Renal cortex interstitium (tissue), 11 donors: ENCODE measurements at regions not wholly inside any gene's neighbourhood (a gene's known extent, or its start where the extent isn't known, plus 50 kb on each side); places are given as distances from the start of the nearest gene placed in this dataset.
A peak's percentile ranks its signal among the peaks of the same experiment; 100 is the strongest.

Experiments used
- DNase-seq, 11 donors: peaks; one replicate each; pipeline ENCODE4 v3.0.0-alpha.2; 2013; ENCODE audit warnings: low read depth in 9 of 11, low spot score in 4 of 11; ENCODE audit errors: extremely low read depth in 1 of 11

- no peak for DNase-seq
These were observed 53.6 kb upstream of the EPCAM start for GRCh38 chr2:47315475-47315874.

DNA sequence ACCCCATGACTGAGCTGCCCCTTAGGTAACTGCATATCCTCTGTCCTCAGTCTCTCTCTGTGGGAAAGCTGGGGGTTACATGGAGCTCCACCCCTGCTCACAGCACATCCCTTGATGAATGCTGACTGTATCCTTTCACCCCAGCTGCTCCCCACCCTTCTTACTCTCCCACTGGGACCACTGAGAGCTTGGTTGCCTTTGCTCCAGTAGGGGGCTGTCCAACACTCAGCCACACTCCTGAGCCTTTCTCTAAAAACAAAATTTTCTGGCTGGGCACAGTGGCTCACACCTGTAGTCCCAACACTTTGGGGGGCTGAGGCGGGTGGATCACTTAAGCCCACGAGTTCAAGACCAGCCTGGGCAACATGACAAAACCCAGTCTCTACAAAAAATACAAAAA lies 55.4 kb upstream of the EPCAM start:
- no peak for DNase-seq

- DNase-seq, result no peak
These were observed 55.9 kb upstream of the EPCAM start for GRCh38 chr2:47313141-47313691.

DNA sequence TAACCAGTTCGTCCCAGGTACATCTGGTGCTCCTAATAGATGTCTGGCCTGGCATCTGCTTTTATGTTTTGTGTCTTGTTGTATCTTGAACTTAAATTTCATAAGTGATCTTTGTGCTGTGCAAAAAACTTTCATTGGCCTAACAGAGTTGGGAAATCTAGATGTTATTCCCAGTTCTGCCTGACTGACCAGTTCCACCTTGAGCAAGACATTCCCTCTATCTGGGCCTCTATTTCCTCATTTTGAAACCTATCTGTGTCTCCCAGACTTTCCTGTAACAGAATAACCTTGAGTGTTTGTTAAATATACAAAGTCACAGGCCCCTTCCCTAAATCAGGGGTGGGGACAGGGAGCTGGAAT lies 56.6 kb upstream of the EPCAM start:
- no peak for DNase-seq

DNA sequence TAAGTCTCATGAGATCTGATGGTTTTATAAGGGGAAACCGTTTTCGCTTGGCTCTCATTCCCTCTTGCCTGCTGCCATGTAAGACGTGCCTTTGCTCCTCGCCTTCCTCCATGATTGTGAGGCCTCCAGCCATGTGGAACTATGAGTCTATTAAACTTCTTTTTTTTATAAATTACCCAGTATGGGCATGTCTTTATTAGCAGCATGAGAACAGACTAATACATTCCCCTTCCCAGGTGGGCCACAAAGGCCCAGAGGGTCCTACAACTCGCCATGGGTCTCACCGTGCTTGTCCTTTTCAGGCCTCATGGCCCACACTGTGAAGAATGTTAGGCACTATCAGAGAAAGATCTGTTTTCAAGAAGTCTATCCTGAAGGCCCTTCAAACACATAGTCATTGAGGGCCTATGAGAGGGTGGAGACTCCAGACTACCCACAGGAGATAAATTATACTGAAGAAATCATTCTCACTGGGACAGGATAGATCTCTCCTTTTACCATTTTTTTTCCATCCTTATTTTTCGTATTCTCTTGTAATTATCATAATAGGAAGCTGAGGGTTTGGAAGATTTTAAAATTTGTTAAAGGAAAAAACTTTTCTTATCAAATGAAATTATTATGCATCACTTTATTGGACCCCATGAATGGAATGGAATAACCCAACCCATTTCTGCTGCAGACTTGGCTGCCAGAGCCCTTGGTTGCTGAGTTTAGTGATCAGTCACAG lies 57.2 kb upstream of the EPCAM start:
- DNase-seq, result no peak

- DNase-seq, result no peak
These were observed 58.1 kb upstream of the EPCAM start for GRCh38 chr2:47310801-47311560.

DNA sequence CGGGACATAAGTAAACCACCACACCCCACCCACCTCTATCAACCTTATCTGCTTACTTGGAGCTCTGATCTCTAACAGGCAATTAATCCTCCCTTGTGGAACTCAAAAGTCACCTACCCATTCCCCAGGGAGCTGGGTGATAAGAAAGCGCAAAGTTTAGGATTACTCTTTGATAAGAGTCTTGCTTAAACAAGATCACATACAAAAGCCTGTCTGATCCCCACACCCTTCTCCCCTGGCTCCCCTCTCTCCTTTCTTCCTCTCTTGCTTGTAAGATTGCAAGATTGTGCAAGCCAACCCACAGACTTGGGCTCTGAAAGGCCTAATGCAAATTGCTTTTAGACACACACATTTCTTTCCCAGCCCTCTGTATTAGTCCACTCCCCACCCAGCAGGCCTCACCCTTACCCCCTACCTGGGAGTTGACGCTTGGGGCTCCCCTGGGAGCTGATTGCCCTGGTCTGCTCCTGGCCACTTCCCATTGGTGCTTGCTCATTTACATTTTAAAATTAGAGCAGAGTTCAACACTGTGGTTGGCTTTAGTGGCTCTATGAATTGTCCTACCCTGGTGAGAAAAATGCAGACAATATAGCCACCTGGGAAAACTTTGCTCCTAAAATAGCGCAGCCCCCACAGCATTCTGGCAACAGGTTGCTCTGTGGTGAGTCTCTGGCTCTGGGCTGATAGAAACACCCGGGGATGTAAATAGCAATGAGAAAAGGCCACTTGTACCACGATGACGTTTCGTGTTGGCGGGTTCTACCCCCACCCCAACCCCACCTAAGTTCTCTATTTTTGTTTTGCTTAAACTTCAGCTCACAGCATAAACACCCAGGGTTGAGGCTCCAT lies 58.9 kb upstream of the EPCAM start:
- DNase-seq, result no peak

- peak in 2 of 11 donors; percentile 24 to 42 for DNase-seq
These were observed 59.6 kb upstream of the EPCAM start for GRCh38 chr2:47309472-47309951.

- no peak for DNase-seq
These were observed 62.0 kb upstream of the EPCAM start for GRCh38 chr2:47307066-47307465.

- DNase-seq, result no peak
These were observed 64.5 kb upstream of the EPCAM start for GRCh38 chr2:47304654-47305053.

DNA sequence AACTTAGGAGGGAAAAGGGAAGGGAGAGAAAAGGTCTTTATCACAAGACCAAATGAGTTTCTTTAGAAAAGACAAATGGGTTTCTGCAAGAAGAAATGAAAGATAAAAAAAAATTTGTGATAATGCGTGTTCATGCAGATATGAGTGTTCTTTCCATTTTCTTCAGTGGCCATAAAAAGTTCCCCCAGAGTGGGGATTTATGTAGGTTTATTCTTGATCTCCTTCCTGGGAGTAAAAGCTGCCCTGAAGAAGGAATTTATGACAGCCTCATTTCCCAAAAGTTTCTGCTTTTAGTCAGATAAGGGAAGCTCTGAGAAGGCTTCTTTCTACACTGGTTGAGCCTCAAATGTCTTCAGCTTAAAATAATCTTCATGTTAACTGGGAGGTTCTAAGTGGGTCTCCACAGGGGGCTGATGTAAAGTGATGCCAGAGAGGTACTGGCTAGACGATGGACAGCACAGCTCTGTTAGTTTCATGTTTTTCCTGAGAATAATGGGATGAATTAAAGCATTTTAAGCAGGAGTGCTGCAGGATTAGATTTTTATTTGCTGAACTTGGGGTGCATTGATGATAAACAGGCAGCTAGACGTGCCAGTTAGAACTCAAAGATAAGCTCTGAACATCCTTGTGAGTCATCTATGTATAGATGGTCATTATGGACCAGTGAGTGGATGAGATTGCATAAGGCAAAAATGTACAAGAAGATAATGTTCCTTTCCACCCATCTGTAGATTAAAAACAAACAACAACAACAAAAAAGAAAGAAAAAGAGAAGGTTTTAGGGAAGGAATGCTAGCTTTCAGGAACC lies 65.6 kb upstream of the EPCAM start:
- DNase-seq, result no peak

GRCh38 chr2:47302308-47302707 lies 66.8 kb upstream of the EPCAM start:
- no peak for DNase-seq

- no peak for DNase-seq
These were observed 67.4 kb upstream of the EPCAM start for GRCh38 chr2:47301731-47302130.

GRCh38 chr2:47301277-47301618 lies 67.9 kb upstream of the EPCAM start:
- DNase-seq, result no peak

DNA sequence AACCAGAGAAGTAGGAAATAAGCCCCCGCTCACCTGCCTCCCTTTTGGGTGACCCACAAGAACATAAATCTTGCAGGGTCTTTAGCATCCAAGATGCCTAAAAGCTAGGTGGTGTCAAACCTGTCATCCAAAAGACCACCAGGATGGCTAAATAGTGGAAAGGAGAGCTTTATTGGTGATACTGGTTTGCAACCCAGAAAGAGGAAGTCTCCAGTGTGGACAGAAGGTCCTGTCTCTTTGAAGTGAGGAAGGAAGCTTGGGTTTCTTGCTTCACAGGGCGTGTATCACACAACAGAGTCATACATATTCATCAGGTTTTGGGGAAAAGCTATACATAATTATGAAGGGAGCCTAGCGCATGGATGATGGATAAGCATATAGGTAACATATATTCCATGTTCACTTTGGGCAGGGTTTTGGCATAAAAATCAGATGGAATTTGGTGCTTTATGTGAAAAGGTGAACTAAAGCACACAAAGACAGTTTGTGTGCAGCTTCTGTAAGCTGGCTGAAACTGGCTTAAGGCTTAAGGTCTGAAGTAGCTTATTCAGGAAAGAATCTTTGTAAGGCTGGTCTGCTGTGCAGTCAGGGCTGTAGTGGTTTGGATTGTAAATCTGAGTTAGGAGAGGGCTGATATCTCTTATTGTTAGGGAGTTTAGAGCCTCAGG lies 68.4 kb upstream of the EPCAM start:
- DNase-seq, result no peak

DNA sequence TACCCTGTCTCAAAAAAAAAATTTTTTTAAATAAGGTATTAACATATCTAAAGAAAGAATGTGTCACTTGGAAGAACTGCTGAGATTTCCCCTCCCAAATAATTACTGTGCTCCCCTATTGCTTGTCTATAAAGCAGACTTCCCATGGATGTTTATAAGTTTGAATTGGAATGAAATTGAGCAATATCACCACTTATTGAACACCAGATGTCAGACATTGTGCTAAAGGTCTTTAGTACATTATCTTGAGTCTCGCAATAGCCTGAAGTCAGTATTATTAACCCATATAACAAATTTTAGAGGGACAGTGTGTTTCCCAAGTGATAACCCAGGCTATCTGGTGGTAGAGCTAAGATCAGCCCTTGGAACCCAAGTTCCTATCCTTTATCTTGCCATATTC lies 69.0 kb upstream of the EPCAM start:
- no peak for DNase-seq

GRCh38 chr2:47299555-47299954 lies 69.6 kb upstream of the EPCAM start:
- no peak for DNase-seq

DNA sequence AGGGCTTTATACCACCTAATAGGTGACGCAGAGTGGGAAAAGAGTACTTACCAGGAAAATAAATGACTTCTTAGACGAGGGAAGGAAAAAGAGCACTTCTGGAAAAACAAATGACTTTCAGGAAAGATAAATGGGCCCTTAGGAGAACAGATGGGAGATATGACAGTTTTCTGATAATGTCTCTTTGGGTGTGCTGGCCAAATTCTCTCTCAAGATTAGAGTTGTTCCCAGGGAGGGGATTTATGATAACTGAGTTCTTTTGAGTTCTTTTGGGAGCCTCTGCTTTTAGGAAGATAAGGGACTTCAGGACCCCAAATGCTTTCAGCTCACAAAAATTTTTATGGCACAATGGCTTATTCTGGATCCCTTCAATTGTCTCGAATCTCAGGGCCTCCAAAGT lies 70.3 kb upstream of the EPCAM start:
- no peak for DNase-seq
